ELF-1 (cell line): ENCODE measurements at regions not wholly inside any gene's neighbourhood (a gene's known extent, or its start where the extent isn't known, plus 50 kb on each side); places are given as distances from the start of the nearest gene placed in this dataset.

Experiments used
- DNase-seq: peaks from one replicate; pipeline ENCODE4 v3.0.0-alpha.2; 2016; ENCODE audit warnings: low read depth, low spot score

DNA sequence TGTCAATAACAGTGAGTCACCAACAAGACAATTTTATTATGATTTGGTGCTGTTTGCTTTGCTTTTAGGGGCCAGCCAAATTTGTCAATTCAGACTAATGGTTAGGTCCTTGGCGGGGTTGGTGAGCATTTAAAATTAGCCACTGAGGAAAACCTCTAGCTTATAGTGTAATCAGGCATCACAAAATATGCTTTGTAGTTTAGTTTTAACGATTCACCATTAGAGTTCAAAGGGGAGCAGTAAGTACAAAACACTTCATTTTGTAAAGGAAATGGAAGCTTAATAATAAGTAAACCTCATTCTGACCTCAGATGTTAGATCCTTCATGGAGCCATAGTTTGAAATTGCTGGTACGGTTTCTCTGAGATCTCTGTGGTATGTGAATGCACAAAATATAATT is 218.4 kb upstream of the GOLIM4 start:
- no peak for DNase-seq

- DNase-seq: no peak
Observed at GRCh38 chr3:168312984-168313383, 217.3 kb upstream of the GOLIM4 start.

DNA sequence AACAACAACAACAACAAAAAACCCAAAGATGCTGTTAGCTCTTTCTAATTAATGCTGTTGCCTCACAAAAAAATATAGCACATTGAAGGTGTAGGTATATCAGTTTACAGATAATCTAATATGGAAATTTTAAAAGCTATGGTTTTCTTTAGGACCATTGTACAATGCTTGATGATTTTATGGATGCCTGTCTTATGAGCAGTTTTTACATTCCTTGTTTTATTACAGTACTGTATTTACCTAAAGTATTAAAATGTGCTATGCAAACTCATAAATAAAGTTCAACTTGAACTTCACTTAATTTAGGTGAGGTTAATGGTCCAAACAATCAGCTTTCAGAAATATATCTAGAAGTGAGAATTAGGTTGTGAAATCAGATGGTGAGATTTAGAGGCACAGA is 212.2 kb upstream of the GOLIM4 start:
- no peak for DNase-seq

DNA sequence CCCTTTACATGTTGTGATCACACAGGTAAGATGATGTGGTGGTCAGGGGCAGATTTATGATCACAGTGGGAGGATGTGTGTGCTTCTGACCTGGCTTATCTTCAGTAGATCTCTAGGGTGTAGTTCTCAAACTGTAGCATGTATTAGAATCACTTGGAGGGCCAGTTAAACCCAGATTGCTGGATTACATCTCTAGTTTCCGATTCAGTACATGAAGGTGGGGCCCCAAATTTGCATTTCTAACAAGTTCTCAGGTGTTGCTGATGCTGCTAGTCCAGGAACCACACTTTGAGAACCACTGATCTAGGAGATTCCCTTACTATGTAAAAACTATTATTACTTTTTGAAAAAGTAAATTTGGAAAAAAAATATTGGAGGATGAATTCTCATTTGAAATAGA is 199.3 kb upstream of the GOLIM4 start:
- no peak for DNase-seq

GRCh38 chr3:168292296-168292695 is 196.6 kb upstream of the GOLIM4 start:
- no peak for DNase-seq

GRCh38 chr3:168289471-168290008 is 193.8 kb upstream of the GOLIM4 start:
- no peak for DNase-seq

DNA sequence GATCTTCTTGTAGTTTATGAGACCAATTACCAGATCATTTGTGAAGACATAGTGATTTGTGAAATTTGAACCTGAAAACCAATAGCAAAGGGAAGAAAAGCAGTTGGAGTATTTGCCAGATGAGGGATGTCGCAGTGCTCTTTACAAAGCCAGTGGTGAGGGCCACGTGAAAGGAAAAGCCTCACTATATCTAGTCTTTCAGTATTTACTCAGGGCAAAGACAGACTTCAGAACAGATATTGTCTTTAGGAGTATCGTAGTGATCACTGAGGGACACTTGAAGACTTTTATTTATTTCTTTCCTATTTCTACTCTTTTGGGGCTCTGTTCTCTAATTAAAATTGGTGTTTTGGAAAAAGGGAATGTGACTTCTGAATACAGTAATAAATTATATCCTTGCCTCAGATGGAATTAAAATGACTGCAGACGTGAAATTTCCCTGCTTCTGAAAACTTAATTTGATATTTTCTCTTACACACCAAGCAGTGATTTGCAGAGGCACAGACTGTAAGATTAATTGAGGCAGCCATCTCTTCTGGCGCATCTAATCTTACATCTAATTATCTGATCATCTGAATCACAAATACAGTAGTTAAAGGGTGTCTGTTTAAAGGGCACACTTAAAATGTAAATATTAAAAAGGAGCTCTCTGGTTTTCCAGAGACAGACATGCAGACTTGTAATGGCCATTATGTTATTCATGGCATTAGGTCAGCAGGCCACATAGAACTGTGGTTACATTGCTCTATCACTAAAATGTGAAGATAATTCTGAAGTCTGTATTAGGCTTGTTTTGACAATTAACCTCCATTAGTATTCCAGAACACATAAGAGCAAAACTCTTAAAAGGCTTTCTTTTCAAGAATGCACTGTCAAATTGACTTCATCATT is 193.0 kb upstream of the GOLIM4 start:
- no peak for DNase-seq

DNA sequence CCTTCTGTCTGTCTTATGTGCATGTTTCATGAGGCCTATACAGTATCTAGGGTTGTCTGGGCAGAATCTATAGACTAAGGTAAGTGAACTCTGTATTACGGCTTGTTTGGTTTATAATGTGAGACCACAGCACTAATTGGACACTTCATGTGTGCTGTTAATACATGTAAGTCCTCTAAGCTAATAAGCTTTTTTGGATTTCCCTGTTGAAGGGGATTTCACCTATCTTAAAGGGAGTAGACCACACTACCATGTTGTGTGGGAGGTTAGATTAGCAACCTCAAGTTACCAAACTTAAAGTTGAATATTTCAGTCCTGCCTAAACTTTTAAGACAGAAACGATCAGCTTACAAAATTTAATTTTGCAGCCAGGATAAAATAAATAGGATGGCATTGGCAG is 189.8 kb upstream of the GOLIM4 start:
- DNase-seq: no peak

DNA sequence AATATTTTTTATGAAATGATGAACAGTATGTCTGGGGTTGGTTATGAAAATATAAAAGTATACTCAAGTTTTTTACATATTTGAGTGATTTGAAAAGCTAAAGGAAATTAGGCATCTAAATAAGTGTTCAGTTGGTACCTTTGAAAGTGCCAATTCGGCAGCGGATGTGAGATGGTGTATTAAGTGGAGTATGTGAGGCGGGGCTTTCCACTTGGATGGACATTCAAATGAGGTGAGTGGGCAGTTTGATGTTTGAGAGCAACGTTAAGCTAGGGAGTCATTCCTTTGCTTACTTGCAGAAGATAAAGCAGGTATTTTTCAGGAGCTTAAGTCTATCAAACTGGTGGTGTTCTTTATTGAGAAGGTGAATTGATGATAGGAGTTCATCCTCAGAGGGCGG is 189.0 kb upstream of the GOLIM4 start:
- no peak for DNase-seq

- DNase-seq: no peak
Observed at GRCh38 chr3:168275662-168276061, 179.9 kb upstream of the GOLIM4 start.

- no peak for DNase-seq
Observed at GRCh38 chr3:168273917-168274316, 178.2 kb upstream of the GOLIM4 start.

GRCh38 chr3:168273036-168273435 is 177.3 kb upstream of the GOLIM4 start:
- DNase-seq: no peak

- no peak for DNase-seq
Observed at GRCh38 chr3:168272343-168272985, 176.7 kb upstream of the GOLIM4 start.

GRCh38 chr3:168271932-168272331 is 176.2 kb upstream of the GOLIM4 start:
- no peak for DNase-seq

- no peak for DNase-seq
Observed at GRCh38 chr3:168269001-168269400, 173.3 kb upstream of the GOLIM4 start.

GRCh38 chr3:168267179-168267578 is 171.5 kb upstream of the GOLIM4 start:
- no peak for DNase-seq

DNA sequence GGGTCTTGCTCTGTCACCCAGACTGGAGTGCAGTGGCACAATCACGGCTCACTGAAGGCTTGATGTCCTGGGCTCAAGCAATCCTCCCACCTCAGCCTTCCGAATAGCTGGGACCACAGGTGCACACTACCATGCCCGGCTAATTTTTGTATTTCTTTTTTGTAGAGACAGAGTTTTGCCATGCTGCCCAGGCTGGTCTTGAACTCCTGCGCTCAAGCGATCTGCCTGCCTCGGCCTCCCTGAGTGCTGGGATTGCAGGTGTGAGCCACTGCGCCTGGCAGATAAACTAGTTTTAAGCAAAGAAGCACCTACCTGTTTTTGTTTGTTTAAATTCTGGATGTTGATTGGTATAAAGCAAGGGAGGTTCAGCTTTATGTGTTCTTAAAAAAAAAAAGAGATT is 170.6 kb upstream of the GOLIM4 start:
- DNase-seq: no peak

GRCh38 chr3:168262887-168263286 is 167.2 kb upstream of the GOLIM4 start:
- DNase-seq: no peak

DNA sequence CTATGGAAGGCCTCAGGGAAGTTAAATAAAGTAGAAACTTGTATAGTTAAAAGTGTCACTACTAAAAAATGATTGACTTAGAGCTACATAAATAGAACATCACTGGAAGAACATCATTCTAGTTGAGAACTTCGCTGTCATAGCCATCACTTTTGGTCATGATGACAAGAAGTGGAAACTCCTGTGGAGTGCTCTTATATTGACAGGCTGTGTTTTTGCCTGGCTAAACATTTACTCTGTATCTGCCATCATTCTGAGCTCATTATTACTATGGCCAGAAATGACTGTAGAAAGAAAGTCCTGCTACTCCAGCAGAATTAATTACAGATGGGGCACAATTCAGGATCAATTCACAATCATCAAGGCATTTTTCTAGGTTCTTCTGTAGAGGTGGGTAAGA is 165.1 kb upstream of the GOLIM4 start:
- DNase-seq: no peak

- no peak for DNase-seq
Observed at GRCh38 chr3:168251371-168251770, 155.6 kb upstream of the GOLIM4 start.

GRCh38 chr3:168250415-168250861 is 154.7 kb upstream of the GOLIM4 start:
- no peak for DNase-seq

DNA sequence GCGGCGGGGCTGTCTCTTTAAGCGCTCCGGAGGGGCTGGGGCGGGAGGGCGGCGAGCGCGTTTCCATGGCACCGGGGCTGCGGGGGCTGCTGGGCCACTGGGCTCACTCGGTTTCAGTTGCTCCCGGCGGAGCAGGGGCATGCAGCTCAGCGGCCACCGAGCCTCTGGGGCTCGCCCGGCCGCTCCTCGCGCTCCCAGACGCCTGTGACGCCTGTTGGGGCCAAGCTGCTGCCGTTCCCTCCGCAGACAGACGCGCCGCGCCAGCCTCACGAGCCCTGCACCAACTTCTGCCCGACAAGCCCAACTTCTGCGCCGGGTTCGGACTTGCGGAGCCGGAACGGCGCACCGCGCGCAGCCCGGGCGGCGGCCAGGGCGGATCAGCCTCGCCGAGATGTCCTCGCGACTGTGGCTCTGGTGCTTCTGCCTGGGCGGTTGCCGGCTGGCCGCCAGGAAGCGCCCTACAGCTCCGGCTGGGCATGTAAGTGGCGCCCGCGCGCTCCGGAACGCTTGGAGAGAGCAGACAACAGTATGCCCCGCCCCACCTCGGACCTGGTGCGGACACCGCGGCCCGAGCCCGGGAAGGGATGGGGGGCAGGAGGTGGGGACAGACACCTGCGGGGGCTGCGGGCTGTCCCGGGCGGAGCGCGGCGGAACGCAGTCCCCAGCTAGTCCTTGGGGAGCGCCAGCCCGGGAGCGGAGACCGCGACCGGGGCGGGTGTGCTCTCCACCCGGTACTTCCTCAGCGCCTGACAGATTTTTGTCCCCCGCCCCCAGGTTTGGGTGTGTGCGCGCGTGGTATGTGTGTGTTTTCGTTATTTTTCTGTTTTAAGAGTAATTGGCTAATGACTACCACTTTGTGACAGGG is 154.1 kb upstream of the GOLIM4 start:
- peak; percentile 91 for DNase-seq
